ENCODE measurements at regions not wholly inside any gene's neighbourhood (a gene's known extent, or its start where the extent isn't known, plus 50 kb on each side); places are given as distances from the start of the nearest gene placed in this dataset.

GRCh38 chr6:189676-190075 is 102.6 kb upstream of the DUSP22 start:
- intact Hi-C loops (cut with micrococcal nuclease; ENCODE audit: unreplicated experiment) = loop anchor here (1.0 to 5.0 kb wide), 7 partner anchors 32 to 523 kb away; partner anchors contain the start of gene DUSP22
- no peaks in the 10 kb centered on the region for H3K36me3 ChIP-seq (ENCODE audit: control insufficient read depth in 2 of 2, insufficient read depth in 2 of 2, low read length in 1 of 2)
- in situ Hi-C loops (cut with MboI) = loop anchor here (5.0 kb wide), 1 partner anchor 208 kb away; no protein-coding TSS in a partner anchor
- ChIA-PET SMC1A (ENCODE audit: uncharacterized antibody, unreplicated experiment) (interaction anchor here (0.6 to 25.0 kb wide), 35 partner anchors 9 to 1281 kb away, joined by 3 to 748 read pairs (median 5); partner anchors contain the start of genes DUSP22 and IRF4), RAD21 (ENCODE audit: unreplicated experiment) (interaction anchor here (0.7 to 15.3 kb wide), 34 partner anchors 10 to 1247 kb away, joined by 3 to 519 read pairs (median 5); partner anchors contain the start of genes DUSP22 and IRF4), POLR2A (interaction anchor here (0.5 to 9.7 kb wide), 7 partner anchors 31 to 233 kb away, joined by 3 to 139 read pairs (median 3); no protein-coding TSS in a partner anchor), CTCF (interaction anchor here (0.6 to 16.8 kb wide), 34 partner anchors 9 to 1247 kb away, joined by 3 to 460 read pairs (median 4); no protein-coding TSS in a partner anchor)
- H3K27me3 ChIP-seq (replicated peaks in 1 of 2; ENCODE audit: control insufficient read depth in 2 of 2, insufficient read depth in 2 of 2, low read length in 1 of 2) = no peaks in the 10 kb centered on the region; a peak in 1 of 4 replicates
- TF ChIP-seq CBFB (IDR thresholded peaks at IDR 0.05; ENCODE audit: low read depth) (0 out of 2 replicates have a peak, but pooled peaks have one; percentile 10), EED (IDR thresholded peaks at IDR 0.05; ENCODE audit: low read depth) (0 out of 2 replicates have a peak, but pooled peaks have one; percentile 11), TARDBP (IDR thresholded peaks at IDR 0.05; ENCODE audit: borderline replicate concordance) (0 out of 2 replicates have a peak, but pooled peaks have one; percentile 12), RUNX3 (IDR thresholded peaks at IDR 0.05; ENCODE audit: low read length) (no peak), MEF2B (IDR thresholded peaks at IDR 0.05; ENCODE audit: partially characterized antibody, poor library complexity, severe bottlenecking) (peak; percentile 65), CUX1 (IDR thresholded peaks at IDR 0.05; ENCODE audit: insufficient replicate concordance, low read depth, low read length) (peak; percentile 4), MTA3 (IDR thresholded peaks at IDR 0.05; ENCODE audit: borderline replicate concordance, low read length) (0 out of 2 replicates have a peak, but pooled peaks have one; percentile 77), TCF7 (IDR thresholded peaks at IDR 0.05; ENCODE audit: borderline replicate concordance) (no peak), ZBED1 (IDR thresholded peaks at IDR 0.05; ENCODE audit: borderline replicate concordance) (no peak), ZBTB4 (CRISPR knock-in tag; IDR thresholded peaks at IDR 0.05) (0 out of 2 replicates have a peak, but pooled peaks have one; percentile 52), MTA2 (IDR thresholded peaks at IDR 0.05; ENCODE audit: low read depth) (no peak), POLR2AphosphoS5 (IDR thresholded peaks at IDR 0.05; ENCODE audit: low read length) (peak; percentile 43; the same call in 1 of the 2 replicates), ZNF384 (IDR thresholded peaks at IDR 0.05; ENCODE audit: borderline replicate concordance, low read depth, low read length) (peak; percentile 35; the same call in 1 of the 2 replicates)
- FAIRE-seq (no peak), ATAC-seq (peak; percentile 9; the same call in 2 of the 3 replicates), DNase-seq (ENCODE audit: low read depth, low spot score) (no peak)
- H2AFZ ChIP-seq (ENCODE audit: control insufficient read depth, low read depth, low read length) = no peak overlapping the region
- peak overlapping the region; percentile 23 for H3K4me2 ChIP-seq (ENCODE audit: control insufficient read depth, insufficient read depth)
- peak overlapping the region; percentile 25; the same call in 1 of the 2 replicates for H3K4me3 ChIP-seq
- peaks cover 73% of the 10 kb centered on the region for H3K4me1 ChIP-seq (ENCODE audit: control insufficient read depth, insufficient read depth, low read length)
- TSS peak; percentile 98 for BruUV-seq (replicated peaks)
- peak overlapping the region; percentile 84 for H3K9ac ChIP-seq (ENCODE audit: control insufficient read depth, insufficient read depth, low read length)
- no peaks in the 10 kb centered on the region; the same call in 1 of the 2 replicates for H3K79me2 ChIP-seq (ENCODE audit: control insufficient read depth, insufficient read depth, low read length)
- peak overlapping the region; percentile 98 for H3K27ac ChIP-seq (ENCODE audit: control insufficient read depth, insufficient read depth)
- H4K20me1 ChIP-seq (ENCODE audit: control insufficient read depth, insufficient read depth) = no peaks in the 10 kb centered on the region
- H3K9me3 ChIP-seq (replicated peaks; ENCODE audit: control insufficient read depth, insufficient read depth, low read length) = peaks cover 6% of the 10 kb centered on the region
- WGBS (ENCODE audit: insufficient coverage, insufficient replicate concordance, low lambda C conversion rate, missing lambda C conversion rate) = 7% methylated on average over 8 of the region's 8 CpGs
